ENCODE measurements at regions not wholly inside any gene's neighbourhood (a gene's known extent, or its start where the extent isn't known, plus 50 kb on each side); places are given as distances from the start of the nearest gene placed in this dataset.

GRCh38 chr10:78262860-78263259, 229.2 kb downstream of the RPS24 start:
- 86 to 89% (median 88%) methylated on average over 8 of the region's 8 CpGs for WGBS, 3 donors
- Histone ChIP-seq H3K9me3 (ENCODE audit: control insufficient read depth in 2 of 2, insufficient read depth in 1 of 2, low read depth in 1 of 2, low read length in 1 of 2) (peaks cover 0 to 4% of the 10 kb centered on the region in 2 donors), H3K27ac (ENCODE audit: low read depth in 1 of 3, low read length in 2 of 3) (no peak overlapping the region), H3K4me1 (ENCODE audit: control insufficient read depth in 3 of 3, insufficient read depth in 2 of 3, low read depth in 1 of 3, low read length in 2 of 3) (peaks cover 0 to 12% (median 0%) of the 10 kb centered on the region in 3 donors), H3K27me3 (ENCODE audit: control insufficient read depth in 3 of 3, insufficient read depth in 3 of 3, low read length in 3 of 3) (no peaks in the 10 kb centered on the region), H3K4me3 (ENCODE audit: low read depth in 1 of 3, low read length in 3 of 3) (no peak overlapping the region), H3K36me3 (ENCODE audit: control insufficient read depth in 3 of 3, insufficient read depth in 2 of 3, low read depth in 1 of 3, low read length in 3 of 3) (no peaks in the 10 kb centered on the region)
- DNase-seq, result no peak
- no peak for FAIRE-seq

GRCh38 chr10:78263521-78263988, 229.9 kb downstream of the RPS24 start:
- DNase-seq (no peak), FAIRE-seq (no peak)
- H3K36me3 ChIP-seq (ENCODE audit: control insufficient read depth in 3 of 3, insufficient read depth in 2 of 3, low read depth in 1 of 3, low read length in 3 of 3), result no peaks in the 10 kb centered on the region
- peaks cover 0 to 12% (median 0%) of the 10 kb centered on the region in 3 donors for H3K4me1 ChIP-seq (ENCODE audit: control insufficient read depth in 3 of 3, insufficient read depth in 2 of 3, low read depth in 1 of 3, low read length in 2 of 3)
- no peak overlapping the region for H3K27ac ChIP-seq (ENCODE audit: low read depth in 1 of 3, low read length in 2 of 3)
- peaks cover 0 to 6% of the 10 kb centered on the region in 2 donors for H3K9me3 ChIP-seq (ENCODE audit: control insufficient read depth in 2 of 2, insufficient read depth in 1 of 2, low read depth in 1 of 2, low read length in 1 of 2)
- WGBS, 3 donors, result 90 to 95% (median 92%) methylated on average over 5 of the region's 5 CpGs
- H3K27me3 ChIP-seq (ENCODE audit: control insufficient read depth in 3 of 3, insufficient read depth in 3 of 3, low read length in 3 of 3), result no peaks in the 10 kb centered on the region
- no peak overlapping the region for H3K4me3 ChIP-seq (ENCODE audit: low read depth in 1 of 3, low read length in 3 of 3)

GRCh38 chr10:78264361-78264760, 230.7 kb downstream of the RPS24 start:
- Histone ChIP-seq H3K27ac (ENCODE audit: low read depth in 1 of 3, low read length in 2 of 3) (no peak overlapping the region), H3K4me1 (ENCODE audit: control insufficient read depth in 3 of 3, insufficient read depth in 2 of 3, low read depth in 1 of 3, low read length in 2 of 3) (peaks cover 0 to 12% (median 0%) of the 10 kb centered on the region in 3 donors), H3K4me3 (ENCODE audit: low read depth in 1 of 3, low read length in 3 of 3) (no peak overlapping the region), H3K27me3 (ENCODE audit: control insufficient read depth in 3 of 3, insufficient read depth in 3 of 3, low read length in 3 of 3) (no peaks in the 10 kb centered on the region), H3K36me3 (ENCODE audit: control insufficient read depth in 3 of 3, insufficient read depth in 2 of 3, low read depth in 1 of 3, low read length in 3 of 3) (no peaks in the 10 kb centered on the region), H3K9me3 (ENCODE audit: control insufficient read depth in 2 of 2, insufficient read depth in 1 of 2, low read depth in 1 of 2, low read length in 1 of 2) (peaks cover 0 to 6% of the 10 kb centered on the region in 2 donors)
- FAIRE-seq, result no peak
- WGBS, 3 donors, result 90 to 95% (median 94%) methylated on average over 3 of the region's 3 CpGs
- DNase-seq, result no peak

- Histone ChIP-seq H3K27me3 (ENCODE audit: control insufficient read depth in 3 of 3, insufficient read depth in 3 of 3, low read length in 3 of 3) (no peaks in the 10 kb centered on the region), H3K27ac (ENCODE audit: low read depth in 1 of 3, low read length in 2 of 3) (peak overlapping the region in 2 of 3 donors; percentile 20 to 62), H3K4me3 (ENCODE audit: low read depth in 1 of 3, low read length in 3 of 3) (no peak overlapping the region), H3K36me3 (ENCODE audit: control insufficient read depth in 3 of 3, insufficient read depth in 2 of 3, low read depth in 1 of 3, low read length in 3 of 3) (no peaks in the 10 kb centered on the region), H3K9me3 (ENCODE audit: control insufficient read depth in 2 of 2, insufficient read depth in 1 of 2, low read depth in 1 of 2, low read length in 1 of 2) (peaks cover 0 to 6% of the 10 kb centered on the region in 2 donors), H3K4me1 (ENCODE audit: control insufficient read depth in 3 of 3, insufficient read depth in 2 of 3, low read depth in 1 of 3, low read length in 2 of 3) (peaks cover 0 to 12% (median 0%) of the 10 kb centered on the region in 3 donors)
- peak; percentile 9 to 50 for DNase-seq
- 52 to 55% (median 52%) methylated on average over 10 of the region's 10 CpGs for WGBS, 3 donors
- no peak for FAIRE-seq
These were observed 233.2 kb downstream of the RPS24 start for GRCh38 chr10:78266741-78267469.

GRCh38 chr10:78267598-78267997, 233.9 kb downstream of the RPS24 start:
- 57 to 69% (median 57%) methylated on average over 3 of the region's 3 CpGs for WGBS, 3 donors
- FAIRE-seq (no peak), DNase-seq (no peak)
- Histone ChIP-seq H3K9me3 (ENCODE audit: control insufficient read depth in 2 of 2, insufficient read depth in 1 of 2, low read depth in 1 of 2, low read length in 1 of 2) (peaks cover 0 to 12% of the 10 kb centered on the region in 2 donors), H3K36me3 (ENCODE audit: control insufficient read depth in 3 of 3, insufficient read depth in 2 of 3, low read depth in 1 of 3, low read length in 3 of 3) (no peaks in the 10 kb centered on the region), H3K4me1 (ENCODE audit: control insufficient read depth in 3 of 3, insufficient read depth in 2 of 3, low read depth in 1 of 3, low read length in 2 of 3) (peaks cover 0 to 12% (median 0%) of the 10 kb centered on the region in 3 donors), H3K27me3 (ENCODE audit: control insufficient read depth in 3 of 3, insufficient read depth in 3 of 3, low read length in 3 of 3) (no peaks in the 10 kb centered on the region), H3K27ac (ENCODE audit: low read depth in 1 of 3, low read length in 2 of 3) (peak overlapping the region in 2 of 3 donors; percentile 9 to 62), H3K4me3 (ENCODE audit: low read depth in 1 of 3, low read length in 3 of 3) (no peak overlapping the region)

- FAIRE-seq, result no peak
These were observed 235.4 kb downstream of the RPS24 start for GRCh38 chr10:78269060-78269459.

GRCh38 chr10:78272329-78272728, 238.7 kb downstream of the RPS24 start:
- H3K4me1 ChIP-seq (ENCODE audit: control insufficient read depth in 3 of 3, insufficient read depth in 2 of 3, low read depth in 1 of 3, low read length in 2 of 3), result peaks cover 0 to 5% (median 0%) of the 10 kb centered on the region in 3 donors
- FAIRE-seq, result no peak
- H3K9me3 ChIP-seq (ENCODE audit: control insufficient read depth in 2 of 2, insufficient read depth in 1 of 2, low read depth in 1 of 2, low read length in 1 of 2), result peaks cover 0 to 12% of the 10 kb centered on the region in 2 donors
- no peaks in the 10 kb centered on the region for H3K36me3 ChIP-seq (ENCODE audit: control insufficient read depth in 3 of 3, insufficient read depth in 2 of 3, low read depth in 1 of 3, low read length in 3 of 3)
- peaks cover 0 to 3% (median 0%) of the 10 kb centered on the region in 3 donors for H3K27me3 ChIP-seq (ENCODE audit: control insufficient read depth in 3 of 3, insufficient read depth in 3 of 3, low read length in 3 of 3)
- H3K27ac ChIP-seq (ENCODE audit: low read depth in 1 of 3, low read length in 2 of 3), result no peak overlapping the region
- no peak overlapping the region for H3K4me3 ChIP-seq (ENCODE audit: low read depth in 1 of 3, low read length in 3 of 3)
- DNase-seq, result no peak

More at GRCh38 chr10:78269060-78269459, 235.4 kb downstream of the RPS24 start:
- Histone ChIP-seq H3K4me1 (ENCODE audit: control insufficient read depth in 3 of 3, insufficient read depth in 2 of 3, low read depth in 1 of 3, low read length in 2 of 3) (peaks cover 0 to 12% (median 0%) of the 10 kb centered on the region in 3 donors), H3K4me3 (ENCODE audit: low read depth in 1 of 3, low read length in 3 of 3) (no peak overlapping the region), H3K27me3 (ENCODE audit: control insufficient read depth in 3 of 3, insufficient read depth in 3 of 3, low read length in 3 of 3) (peaks cover 0 to 3% (median 0%) of the 10 kb centered on the region in 3 donors), H3K9me3 (ENCODE audit: control insufficient read depth in 2 of 2, insufficient read depth in 1 of 2, low read depth in 1 of 2, low read length in 1 of 2) (peaks cover 0 to 12% of the 10 kb centered on the region in 2 donors), H3K36me3 (ENCODE audit: control insufficient read depth in 3 of 3, insufficient read depth in 2 of 3, low read depth in 1 of 3, low read length in 3 of 3) (no peaks in the 10 kb centered on the region), H3K27ac (ENCODE audit: low read depth in 1 of 3, low read length in 2 of 3) (no peak overlapping the region)
- WGBS, 3 donors, result 77 to 86% (median 78%) methylated on average over 2 of the region's 2 CpGs
- no peak for DNase-seq

GRCh38 chr10:78274491-78274890, 240.8 kb downstream of the RPS24 start:
- H3K27me3 ChIP-seq (ENCODE audit: control insufficient read depth in 3 of 3, insufficient read depth in 3 of 3, low read length in 3 of 3), result peaks cover 0 to 3% (median 0%) of the 10 kb centered on the region in 3 donors
- no peaks in the 10 kb centered on the region for H3K4me1 ChIP-seq (ENCODE audit: control insufficient read depth in 3 of 3, insufficient read depth in 2 of 3, low read depth in 1 of 3, low read length in 2 of 3)
- peaks cover 0 to 6% of the 10 kb centered on the region in 2 donors for H3K9me3 ChIP-seq (ENCODE audit: control insufficient read depth in 2 of 2, insufficient read depth in 1 of 2, low read depth in 1 of 2, low read length in 1 of 2)
- FAIRE-seq, result no peak
- no peaks in the 10 kb centered on the region for H3K36me3 ChIP-seq (ENCODE audit: control insufficient read depth in 3 of 3, insufficient read depth in 2 of 3, low read depth in 1 of 3, low read length in 3 of 3)
- no peak overlapping the region for H3K4me3 ChIP-seq (ENCODE audit: low read depth in 1 of 3, low read length in 3 of 3)
- no peak overlapping the region for H3K27ac ChIP-seq (ENCODE audit: low read depth in 1 of 3, low read length in 2 of 3)
- DNase-seq, result no peak
- 49 to 62% (median 58%) methylated on average over 4 of the region's 4 CpGs for WGBS, 3 donors
